ENCODE measurements at regions not wholly inside any gene's neighbourhood (a gene's known extent, or its start where the extent isn't known, plus 50 kb on each side); places are given as distances from the start of the nearest gene placed in this dataset.

GRCh38 chr16:66036793-66037715 lies 329.4 kb upstream of the CDH5 start:
- TF ChIP-seq CTCF (IDR thresholded peaks at IDR 0.05): no peak
- TF ChIP-seq POLR2A (IDR thresholded peaks at IDR 0.05): no peak
